Peyer's patch (tissue), 4 donors: ENCODE measurements at regions not wholly inside any gene's neighbourhood (a gene's known extent, or its start where the extent isn't known, plus 50 kb on each side); places are given as distances from the start of the nearest gene placed in this dataset.

Source experiments
- DNase-seq, 3 donors: peaks; one replicate each; pipeline ENCODE4 v3.0.0-alpha.2; 2017 to 2019
- H3K27ac ChIP-seq, 4 donors: fragments of 200-600 bp; sonication (generic); one replicate each; pipeline ENCODE4 v1.5.1; 2016 to 2019
- H3K27me3 ChIP-seq, 2 donors: fragments of 200-600 bp; sonication (generic); one replicate each; pipeline ENCODE4 v1.5.1; 2019
- H3K36me3 ChIP-seq, 3 donors: fragments of 200-600 bp; sonication (generic); one replicate each; pipeline ENCODE4 v1.5.1; 2016 to 2019
- H3K4me1 ChIP-seq, 4 donors: fragments of 200-600 bp; sonication (generic); one replicate each; pipeline ENCODE4 v1.5.1; 2016 to 2019
- H3K4me3 ChIP-seq, 4 donors: fragments of 200-600 bp; sonication (generic); 1 replicate in 3 of 4; 2 replicates in 1 of 4; pipeline ENCODE4 v1.5.1; 2016 to 2019; ENCODE audit warnings: mild to moderate bottlenecking in 1 of 4
- H3K9me3 ChIP-seq, 4 donors: fragments of 200-600 bp; sonication (generic); one replicate each; pipeline ENCODE4 v1.5.1; 2016 to 2019; ENCODE audit warnings: mild to moderate bottlenecking in 1 of 4
- POLR2A ChIP-seq, 2 donors: fragments of 450-650 bp; IDR thresholded peaks; one replicate each; pipeline ENCODE4 v1.5.1; 2017; ENCODE audit warnings: antibody characterized with exemption in 2 of 2, mild to moderate bottlenecking in 2 of 2, moderate library complexity in 2 of 2
- TF ChIP-seq, protein P1 (sequence below), 6 experiments: fragments of 450-650 bp in 4 of 6; fragments of 200-600 bp in 2 of 6; sonication (generic) in 1 of 6; IDR thresholded peaks; one replicate each; pipeline ENCODE4 v1.5.1; 2017 to 2019; ENCODE audit warnings: antibody characterized with exemption in 6 of 6, mild to moderate bottlenecking in 3 of 6, moderate library complexity in 1 of 6

DNA sequence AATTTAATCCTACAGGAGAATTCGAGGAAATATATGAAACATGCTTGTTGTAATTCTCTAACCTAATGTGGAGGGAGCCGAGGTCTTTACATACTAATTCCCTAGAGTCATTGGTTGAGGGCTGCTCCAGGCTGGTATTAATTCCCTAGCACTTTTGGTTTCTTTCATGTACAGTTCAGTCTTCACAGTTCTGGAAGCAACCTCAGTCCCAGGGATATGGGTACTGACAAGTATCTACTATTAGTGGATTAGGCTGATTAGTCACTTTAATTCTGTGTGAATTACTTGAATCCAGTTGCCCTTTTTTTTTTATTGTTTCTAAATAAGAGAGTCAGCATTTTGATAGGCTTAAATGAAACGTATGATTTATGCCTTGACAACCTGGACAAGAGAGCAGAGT is 172.3 kb upstream of the HTR2A start:
- Histone ChIP-seq H3K36me3 (no peaks in the 10 kb centered on the region), H3K27me3 (no peaks in the 10 kb centered on the region), H3K9me3 (peaks cover 0 to 1% (median 0%) of the 10 kb centered on the region in 4 donors), H3K4me3 (no peak overlapping the region), H3K27ac (no peak overlapping the region), H3K4me1 (no peaks in the 10 kb centered on the region)
- no peak for TF ChIP-seq POLR2A (IDR thresholded peaks at IDR 0.05)
- TF ChIP-seq, protein P1, sequence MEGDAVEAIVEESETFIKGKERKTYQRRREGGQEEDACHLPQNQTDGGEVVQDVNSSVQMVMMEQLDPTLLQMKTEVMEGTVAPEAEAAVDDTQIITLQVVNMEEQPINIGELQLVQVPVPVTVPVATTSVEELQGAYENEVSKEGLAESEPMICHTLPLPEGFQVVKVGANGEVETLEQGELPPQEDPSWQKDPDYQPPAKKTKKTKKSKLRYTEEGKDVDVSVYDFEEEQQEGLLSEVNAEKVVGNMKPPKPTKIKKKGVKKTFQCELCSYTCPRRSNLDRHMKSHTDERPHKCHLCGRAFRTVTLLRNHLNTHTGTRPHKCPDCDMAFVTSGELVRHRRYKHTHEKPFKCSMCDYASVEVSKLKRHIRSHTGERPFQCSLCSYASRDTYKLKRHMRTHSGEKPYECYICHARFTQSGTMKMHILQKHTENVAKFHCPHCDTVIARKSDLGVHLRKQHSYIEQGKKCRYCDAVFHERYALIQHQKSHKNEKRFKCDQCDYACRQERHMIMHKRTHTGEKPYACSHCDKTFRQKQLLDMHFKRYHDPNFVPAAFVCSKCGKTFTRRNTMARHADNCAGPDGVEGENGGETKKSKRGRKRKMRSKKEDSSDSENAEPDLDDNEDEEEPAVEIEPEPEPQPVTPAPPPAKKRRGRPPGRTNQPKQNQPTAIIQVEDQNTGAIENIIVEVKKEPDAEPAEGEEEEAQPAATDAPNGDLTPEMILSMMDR (IDR thresholded peaks at IDR 0.05), result no peak
- no peak for DNase-seq

DNA sequence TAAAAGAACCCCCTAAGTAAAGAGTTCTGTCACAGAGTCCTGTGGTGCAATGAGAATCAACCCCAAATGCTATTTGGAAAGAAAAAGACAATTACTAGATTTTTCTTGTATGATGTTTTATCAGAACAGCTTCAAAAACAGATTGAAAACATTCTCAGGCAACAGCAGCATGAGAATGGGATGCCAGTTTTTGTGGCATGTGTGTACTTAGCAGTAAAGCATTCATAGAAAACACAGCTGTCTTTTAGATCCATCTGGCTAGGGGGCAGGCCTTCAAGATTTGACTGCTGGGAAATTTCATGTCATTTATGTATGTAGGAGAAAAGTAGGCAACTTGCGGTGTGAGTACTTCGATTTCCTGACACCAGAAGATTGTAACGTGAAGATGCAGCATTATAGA is 170.5 kb upstream of the HTR2A start:
- Histone ChIP-seq H3K27ac (no peak overlapping the region), H3K27me3 (no peaks in the 10 kb centered on the region), H3K9me3 (peaks cover 0 to 5% (median 0%) of the 10 kb centered on the region in 4 donors), H3K36me3 (no peaks in the 10 kb centered on the region), H3K4me1 (no peaks in the 10 kb centered on the region), H3K4me3 (no peak overlapping the region)
- DNase-seq, result no peak
- TF ChIP-seq POLR2A (IDR thresholded peaks at IDR 0.05), result no peak
- TF ChIP-seq, protein P1 (IDR thresholded peaks at IDR 0.05), result no peak

DNA sequence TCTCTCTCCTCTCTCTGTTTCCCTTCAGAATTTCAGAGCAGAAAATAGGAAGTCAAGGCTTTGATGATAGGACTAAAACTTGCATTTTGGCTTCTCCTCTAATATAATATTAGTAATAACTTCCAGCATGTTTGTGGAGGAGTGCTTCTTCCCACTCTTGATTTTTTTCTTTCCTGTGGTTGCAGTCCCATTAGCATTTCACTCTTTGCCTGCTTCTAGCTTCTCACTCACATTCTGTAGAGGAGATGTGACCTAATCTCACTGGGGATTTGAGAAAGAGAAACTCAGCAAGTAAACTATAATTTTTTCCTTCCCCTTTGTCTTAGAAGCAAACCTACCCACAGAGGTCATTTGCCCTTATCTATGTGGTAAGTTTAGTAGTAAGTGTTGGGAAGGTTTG is 169.4 kb upstream of the HTR2A start:
- no peaks in the 10 kb centered on the region for H3K4me1 ChIP-seq
- TF ChIP-seq POLR2A (IDR thresholded peaks at IDR 0.05), result no peak
- TF ChIP-seq, protein P1 (IDR thresholded peaks at IDR 0.05), result no peak

DNA sequence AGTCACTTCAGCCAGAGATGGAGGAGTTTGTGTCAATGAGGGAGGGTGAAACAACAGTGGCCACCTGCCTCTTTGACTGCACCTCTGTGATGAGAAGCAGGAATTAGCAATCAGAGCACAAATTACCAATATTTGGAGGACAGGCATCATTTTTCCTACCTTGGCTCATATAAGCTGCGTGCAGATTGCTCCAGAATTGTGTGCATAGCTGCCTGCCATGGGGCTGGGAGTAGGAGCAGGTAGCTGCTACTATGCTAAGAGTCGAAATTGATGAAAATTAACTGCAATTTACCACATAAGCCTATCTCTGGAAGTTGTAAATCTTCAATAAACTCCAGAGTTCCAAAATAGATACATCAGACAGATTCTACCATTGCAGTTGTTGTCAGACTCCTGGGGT is 167.5 kb upstream of the HTR2A start:
- no peaks in the 10 kb centered on the region for H3K4me1 ChIP-seq
- H3K27me3 ChIP-seq, result no peaks in the 10 kb centered on the region
- H3K36me3 ChIP-seq, result no peaks in the 10 kb centered on the region
- H3K27ac ChIP-seq, result no peak overlapping the region
- TF ChIP-seq POLR2A (IDR thresholded peaks at IDR 0.05), result no peak
- TF ChIP-seq, protein P1 (IDR thresholded peaks at IDR 0.05), result no peak
- H3K4me3 ChIP-seq, result no peak overlapping the region
- peaks cover 0 to 5% (median 0%) of the 10 kb centered on the region in 4 donors for H3K9me3 ChIP-seq
- no peak for DNase-seq

More for the DNA sequence above, 169.4 kb upstream of the HTR2A start:
- no peak for DNase-seq
- no peaks in the 10 kb centered on the region for H3K27me3 ChIP-seq
- H3K4me3 ChIP-seq, result no peak overlapping the region
- H3K9me3 ChIP-seq, result peaks cover 0 to 5% (median 0%) of the 10 kb centered on the region in 4 donors
- no peak overlapping the region for H3K27ac ChIP-seq
- H3K36me3 ChIP-seq, result no peaks in the 10 kb centered on the region

DNA sequence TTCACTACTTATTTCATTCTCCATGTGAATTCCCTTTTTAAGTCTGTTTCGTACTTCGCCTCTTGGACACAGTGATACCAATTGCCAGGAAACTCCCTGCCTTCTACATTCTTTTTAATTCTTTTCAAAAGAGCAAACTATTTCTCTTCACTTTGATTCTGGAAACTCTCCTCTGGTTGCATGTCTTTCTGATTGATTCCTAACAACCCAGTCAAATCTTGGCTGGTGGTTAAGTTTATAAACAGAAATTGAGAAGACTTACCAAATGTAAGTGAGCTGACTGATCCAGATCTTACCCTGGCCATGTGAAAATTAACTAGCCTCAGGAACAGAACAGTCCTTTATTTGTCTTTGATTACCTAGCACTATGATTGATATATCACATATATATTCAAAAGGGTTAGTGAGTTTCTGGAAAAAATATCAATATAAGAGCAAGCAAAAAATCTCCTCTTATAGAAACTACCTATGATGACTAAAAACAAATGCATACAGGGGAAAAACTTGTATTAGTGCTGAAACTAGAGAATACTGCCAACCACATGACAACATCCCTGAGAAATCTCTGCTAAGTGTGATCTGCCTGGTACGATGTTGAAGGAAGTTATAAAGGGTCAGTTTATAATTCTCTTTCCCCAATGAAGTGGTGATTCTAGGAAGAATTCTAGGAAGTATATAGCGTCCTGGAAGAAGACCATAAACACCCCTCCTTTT is 152.6 kb upstream of the HTR2A start:
- TF ChIP-seq, protein P1 (IDR thresholded peaks at IDR 0.05), result no peak
- TF ChIP-seq POLR2A (IDR thresholded peaks at IDR 0.05), result no peak
- H3K27me3 ChIP-seq, result no peaks in the 10 kb centered on the region
- H3K4me3 ChIP-seq, result no peak overlapping the region
- H3K4me1 ChIP-seq, result no peaks in the 10 kb centered on the region
- H3K9me3 ChIP-seq, result no peaks in the 10 kb centered on the region
- no peak for DNase-seq
- H3K27ac ChIP-seq, result no peak overlapping the region
- H3K36me3 ChIP-seq, result no peaks in the 10 kb centered on the region
